DMS53 treated with DMSO at 0.1 percent for 48 hours (cell line): ENCODE measurements at regions not wholly inside any gene's neighbourhood (a gene's known extent, or its start where the extent isn't known, plus 50 kb on each side); places are given as distances from the start of the nearest gene placed in this dataset.
"Not testable (repeated sequence)": the region's sequence is repeated elsewhere in the genome, so short reads cannot be mapped to it uniquely, and the experiment has no call there.

ENCODE experiments used
- DNase-seq: peaks from one replicate; lab custom pipeline; 2025; ENCODE audit not compliant: unreplicated experiment; lab: John Stamatoyannopoulos, UW

DNA sequence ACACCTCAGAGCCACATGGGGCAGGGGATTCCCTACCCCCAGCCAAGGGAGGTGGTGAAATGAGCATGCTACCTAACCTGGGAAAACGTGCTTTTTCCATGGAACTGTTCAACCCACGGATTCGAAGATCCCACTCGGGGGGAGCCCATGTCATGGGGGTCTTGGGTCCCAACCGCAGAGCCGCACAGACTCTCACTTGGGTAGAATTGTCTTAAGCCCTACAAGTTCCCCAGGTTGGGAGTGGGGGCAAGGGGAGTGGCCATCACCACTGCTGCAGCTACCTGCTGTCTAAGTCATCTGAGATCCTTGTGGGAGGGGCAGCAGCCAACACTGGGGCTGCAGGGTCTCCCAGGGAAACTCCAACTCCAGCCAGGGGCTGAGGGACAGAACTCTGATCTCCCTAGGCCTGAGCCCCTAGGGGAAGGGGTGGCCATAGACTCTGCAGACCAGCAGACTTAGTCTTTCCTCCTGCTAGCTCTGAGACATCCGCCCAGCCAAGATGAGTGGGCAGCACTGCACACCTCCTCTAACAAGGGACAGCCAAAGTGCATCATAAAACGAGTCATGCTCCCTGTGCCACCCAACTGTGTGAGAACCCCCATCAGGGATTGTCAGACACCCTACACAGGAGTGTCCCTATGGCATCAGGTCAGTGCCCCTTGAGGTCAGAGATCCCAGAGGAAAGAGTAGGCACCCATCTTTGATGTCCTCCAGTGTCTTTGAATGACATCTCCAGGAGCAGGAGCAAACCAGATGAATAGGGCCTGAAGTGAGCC, 610.4 kb upstream of the SLITRK6 start:
- DNase-seq = no peak

DNA sequence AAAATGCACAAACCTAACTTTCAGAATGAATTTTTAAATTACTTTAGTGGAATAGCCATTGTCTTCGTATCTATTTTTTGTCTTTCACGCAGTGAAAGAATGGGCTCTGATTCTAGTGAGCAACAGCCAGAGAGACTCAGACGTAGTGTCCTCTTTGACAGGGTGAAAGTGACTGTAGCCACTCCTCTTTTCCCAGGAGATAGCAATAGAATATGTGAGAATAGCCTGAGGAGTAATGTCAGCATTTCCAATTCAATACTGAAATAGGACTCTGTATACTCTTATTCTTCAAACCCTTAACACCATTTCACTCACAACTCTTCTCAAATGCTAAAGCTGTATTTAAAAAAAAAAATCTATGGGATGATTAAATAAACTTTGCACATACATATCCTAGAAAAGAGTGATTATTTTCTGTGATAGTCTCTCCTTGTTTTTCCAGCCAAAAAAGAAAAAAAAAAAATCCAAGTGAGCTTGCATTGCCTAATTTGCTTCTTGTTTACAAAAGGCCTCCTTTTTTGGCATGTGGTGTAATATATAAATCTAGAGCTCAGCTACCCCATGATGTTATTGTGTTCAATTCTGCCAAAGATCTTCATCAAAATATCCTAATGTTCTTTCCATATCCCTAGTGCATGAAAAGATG, 626.1 kb upstream of the SLITRK6 start:
- DNase-seq = no peak

DNA sequence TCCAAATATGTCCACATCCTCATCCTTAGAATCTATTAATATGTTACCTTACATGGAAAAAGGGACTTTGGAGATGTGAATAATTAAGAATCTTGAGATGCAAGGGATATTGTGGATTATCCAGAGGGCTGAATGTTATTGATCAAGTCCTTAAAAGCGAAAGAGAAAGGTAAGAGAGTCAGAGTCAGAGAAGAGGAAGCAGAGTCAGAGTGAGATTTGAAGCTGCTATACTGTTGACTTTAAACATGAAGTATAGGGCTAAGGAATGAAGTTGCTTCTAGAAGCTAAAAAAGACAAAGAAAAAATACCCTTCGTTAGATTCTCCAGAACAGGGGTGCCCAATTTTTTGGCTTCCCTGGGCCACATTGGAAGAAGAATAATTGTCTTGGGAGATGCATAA, 627.2 kb upstream of the SLITRK6 start:
- DNase-seq = no peak

DNA sequence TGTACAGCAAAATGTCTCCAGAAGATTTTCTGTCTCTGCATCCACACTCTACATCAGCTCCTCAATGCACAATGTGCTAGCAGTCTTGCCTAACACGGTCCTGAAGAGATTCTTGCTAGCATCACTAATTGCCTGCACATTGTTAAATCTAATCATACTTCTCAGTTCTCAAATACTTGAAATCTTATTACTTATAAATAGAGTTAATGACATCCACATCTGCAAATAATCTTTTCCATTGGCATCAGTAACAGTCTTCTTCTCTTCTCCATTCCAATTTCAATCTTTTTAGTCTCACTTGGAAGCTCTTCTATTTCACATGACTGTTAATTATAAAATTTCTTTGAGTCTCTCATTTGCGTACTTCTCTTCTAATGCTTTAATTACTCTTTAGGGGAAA, 630.5 kb upstream of the SLITRK6 start:
- DNase-seq = no peak

DNA sequence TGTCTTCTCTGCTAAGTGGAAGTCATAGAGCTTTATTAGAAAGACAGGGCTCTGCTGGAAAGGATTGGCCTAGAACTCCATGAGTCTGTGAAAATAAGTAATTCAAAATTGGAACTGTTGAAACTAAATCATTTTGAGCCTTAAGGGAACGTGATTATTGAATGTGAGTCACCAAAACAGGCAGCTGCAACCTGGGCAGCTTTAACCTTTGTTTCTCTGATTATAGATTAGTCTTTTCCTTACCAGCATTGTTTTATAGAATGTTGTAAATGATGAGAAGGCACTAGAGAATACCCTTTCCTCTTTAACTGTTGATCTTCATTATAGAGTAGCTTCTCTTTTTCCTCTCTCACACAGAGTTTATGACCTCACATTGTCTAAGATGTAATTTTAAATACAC, 638.8 kb upstream of the SLITRK6 start:
- DNase-seq = no peak

DNA sequence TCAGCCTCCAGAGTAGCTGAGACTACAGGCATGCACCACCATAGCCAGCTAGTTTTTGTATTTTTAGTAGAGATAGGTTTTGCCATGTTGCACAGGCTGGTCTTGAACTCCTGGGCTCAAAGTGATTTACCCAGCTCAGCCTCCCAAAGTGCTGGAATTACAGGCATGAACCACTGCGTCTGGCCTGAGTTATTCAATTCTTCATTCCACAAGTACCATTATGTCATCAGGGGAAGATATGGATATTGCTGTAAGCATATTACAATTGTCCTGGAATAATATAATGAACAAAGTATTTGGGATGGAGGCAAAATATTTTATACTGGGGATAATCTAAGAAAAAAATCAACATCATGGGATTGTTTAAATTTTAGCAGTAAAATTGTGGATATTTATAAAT, 646.0 kb upstream of the SLITRK6 start:
- no peak for DNase-seq

DNA sequence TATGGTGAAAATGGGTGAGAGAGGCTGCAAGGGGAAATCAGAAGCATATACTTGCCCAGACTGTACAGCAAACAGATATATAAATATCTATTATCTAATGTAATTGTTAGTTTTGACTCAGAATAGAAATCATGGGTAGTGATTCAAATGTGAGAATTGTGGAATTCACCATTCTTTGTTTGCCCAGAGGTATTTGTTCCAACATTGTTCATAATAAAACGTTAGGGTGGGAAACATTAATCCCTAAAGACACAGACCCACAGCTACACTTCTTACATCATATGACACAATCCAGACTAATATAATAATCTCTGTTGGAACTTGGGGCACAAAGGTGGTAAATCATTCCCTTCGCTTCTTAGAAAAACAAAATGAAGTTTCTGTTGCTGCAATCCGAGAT, 646.5 kb upstream of the SLITRK6 start:
- no peak for DNase-seq

DNA sequence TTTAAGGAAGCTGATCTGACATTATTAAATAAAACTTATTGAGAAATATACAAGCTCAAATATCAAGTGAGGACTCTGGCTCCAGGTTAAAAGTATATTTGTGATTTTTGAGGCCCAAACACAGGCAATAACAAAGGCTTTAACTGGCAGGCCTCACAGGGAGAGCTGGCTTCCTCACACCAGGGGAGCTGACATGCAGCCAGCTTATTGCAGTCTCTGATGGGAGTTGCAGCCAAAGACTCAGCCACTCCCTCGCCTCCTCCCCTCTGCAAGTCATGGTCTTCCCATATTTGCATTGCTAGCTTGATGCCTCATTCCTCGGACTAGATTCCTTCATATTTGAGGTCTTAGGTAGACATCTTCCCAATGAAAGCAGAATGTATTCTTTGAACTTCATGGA, 647.1 kb upstream of the SLITRK6 start:
- no peak for DNase-seq

DNA sequence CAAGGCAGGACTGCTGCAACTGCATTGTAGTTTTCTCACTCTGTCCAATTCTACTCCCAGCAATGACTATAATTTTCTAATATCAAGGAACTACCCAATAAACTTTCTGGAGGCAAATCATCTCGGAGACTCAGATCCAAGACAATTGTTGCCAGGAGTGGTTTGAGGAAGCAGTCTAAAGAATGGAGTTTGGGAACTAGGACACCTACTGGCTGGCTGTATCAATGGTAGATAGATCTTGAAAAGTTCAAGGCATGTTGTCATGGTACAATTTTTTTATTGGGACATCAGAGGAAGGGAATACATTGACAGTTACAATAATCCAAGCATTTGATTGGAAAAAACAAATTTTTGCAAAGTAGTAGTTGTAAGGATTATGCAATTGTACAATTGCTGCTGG, 648.3 kb upstream of the SLITRK6 start:
- no peak for DNase-seq

DNA sequence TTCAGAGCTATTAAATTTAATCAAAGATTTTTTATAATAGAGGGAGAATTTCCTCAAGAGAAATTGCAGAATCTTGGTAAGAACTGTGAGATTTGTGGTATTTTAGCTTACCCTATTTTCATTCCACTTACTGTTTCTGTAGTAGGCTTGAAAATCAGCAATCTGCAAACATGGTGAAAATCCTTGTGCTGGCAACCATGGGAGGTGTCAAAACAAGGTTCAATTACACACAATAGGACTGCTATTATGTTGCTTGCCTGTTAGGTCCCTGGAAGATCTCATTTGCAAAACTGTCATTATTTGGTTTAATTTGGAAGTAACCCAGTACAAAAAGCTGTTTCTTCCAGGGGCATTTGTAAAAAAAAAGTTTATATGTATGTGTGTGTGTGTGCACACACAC, 662.8 kb upstream of the SLITRK6 start:
- DNase-seq = no peak

DNA sequence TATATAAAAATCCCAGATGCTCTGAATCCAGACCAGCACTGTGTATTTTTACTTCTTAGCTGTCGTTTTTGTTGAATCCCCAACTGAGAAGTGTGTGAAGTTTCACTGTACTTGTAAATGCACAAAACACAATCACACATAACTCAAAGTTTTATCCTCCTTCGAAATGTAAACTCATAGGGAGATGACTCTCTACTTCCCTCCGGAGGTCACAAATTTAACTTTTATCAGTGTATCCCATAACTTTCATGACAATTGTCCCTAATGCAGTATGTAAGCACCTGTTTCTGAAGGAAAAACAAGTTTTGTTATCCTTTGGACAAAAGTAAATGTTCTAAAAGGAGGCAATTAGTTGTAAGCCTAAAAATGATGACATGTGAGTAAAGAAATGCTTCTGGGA, 665.0 kb upstream of the SLITRK6 start:
- DNase-seq = no peak

DNA sequence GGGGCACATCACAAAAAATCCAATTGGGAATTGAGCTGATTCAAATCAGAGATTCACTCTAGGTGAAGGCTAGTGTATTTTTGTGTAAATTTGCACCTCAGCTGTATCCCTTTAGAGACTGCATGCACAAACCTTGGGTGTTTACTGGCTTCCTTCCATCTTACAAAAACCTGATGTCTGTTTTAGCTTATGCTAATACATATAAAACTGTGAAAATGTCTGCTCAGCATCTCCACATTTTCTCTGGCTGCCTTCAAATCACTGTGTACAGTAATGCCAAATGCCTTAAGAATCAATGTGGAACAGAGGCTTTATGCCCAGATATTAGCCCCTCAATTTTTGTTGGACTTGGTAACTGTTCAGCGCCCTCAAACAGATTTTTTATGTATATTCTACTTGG, 675.8 kb upstream of the SLITRK6 start:
- no peak for DNase-seq

DNA sequence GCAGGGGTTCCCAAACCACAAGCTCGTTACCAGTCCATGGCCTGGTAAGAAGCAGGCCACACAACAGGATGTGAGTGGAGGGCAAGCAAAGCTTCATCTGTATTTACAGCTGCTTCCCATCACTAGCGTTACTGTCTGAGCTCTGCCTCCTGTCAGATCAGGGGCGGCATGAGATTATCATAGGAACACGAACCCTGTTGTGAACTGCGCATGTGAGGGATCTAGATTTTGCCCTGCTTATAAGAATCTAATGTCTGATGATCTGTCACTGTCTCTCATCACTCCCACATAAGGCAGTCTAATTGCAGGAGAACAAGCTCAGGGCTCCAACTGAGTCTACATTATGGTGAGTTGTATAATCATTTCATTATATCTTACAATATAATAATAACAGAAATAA, 677.4 kb upstream of the SLITRK6 start:
- no peak for DNase-seq

DNA sequence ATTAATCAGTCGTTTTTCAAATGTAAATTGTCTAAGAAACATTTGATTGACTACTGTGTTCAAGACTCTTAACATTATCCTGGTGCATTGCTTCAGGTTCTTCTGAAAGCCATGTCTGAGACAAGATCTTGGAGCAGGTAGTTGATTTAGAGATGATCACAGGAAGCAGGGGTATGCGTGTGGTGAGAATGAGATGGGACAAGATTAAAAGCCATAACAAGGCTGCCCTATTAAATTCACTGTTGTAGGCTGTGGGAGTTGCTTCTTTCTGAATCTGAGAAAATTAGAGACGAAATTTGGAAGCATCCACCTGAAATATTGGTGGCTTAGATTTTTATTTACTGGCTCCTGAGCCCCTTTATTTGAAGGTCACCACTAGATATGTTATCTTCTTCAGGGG, 687.4 kb upstream of the SLITRK6 start:
- no peak for DNase-seq

DNA sequence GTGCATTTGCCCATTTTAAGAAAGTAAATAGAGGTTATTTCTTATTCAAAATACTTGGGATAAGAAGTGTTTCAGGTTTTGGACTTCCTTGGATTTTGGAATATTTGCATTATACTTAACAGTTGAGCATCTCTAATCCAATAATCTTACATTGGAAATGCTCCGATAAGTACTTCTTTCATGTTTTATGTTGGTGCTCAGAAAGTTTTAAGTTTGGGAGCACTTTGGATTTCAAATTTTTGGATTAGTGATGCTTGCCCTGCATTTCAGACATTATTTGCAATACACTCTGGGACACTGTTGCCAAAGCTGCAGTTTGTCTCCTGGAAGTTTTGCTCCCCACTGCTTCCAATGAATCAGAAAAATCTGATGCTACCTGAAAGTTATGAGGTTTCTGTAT, 691.9 kb upstream of the SLITRK6 start:
- no peak for DNase-seq

DNA sequence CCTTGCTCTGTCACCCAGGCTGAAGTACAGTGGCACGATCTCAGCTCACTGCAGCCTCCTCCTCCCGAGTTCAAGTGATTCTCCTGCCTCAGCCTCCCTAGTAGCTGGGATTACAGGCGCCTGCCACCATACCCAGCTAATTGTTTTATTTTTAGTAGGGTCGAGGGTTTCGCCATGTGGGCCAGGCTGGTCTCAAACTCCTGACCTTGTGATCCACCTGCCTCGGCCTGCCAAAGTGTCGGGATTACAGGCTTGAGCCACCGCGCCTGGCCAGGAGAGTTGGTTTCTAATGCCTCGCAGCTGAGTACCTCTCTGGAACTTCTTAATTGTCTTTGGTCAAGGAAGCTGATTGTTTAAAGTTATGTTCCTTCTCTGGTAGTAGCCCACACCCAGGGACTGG, 702.7 kb upstream of the SLITRK6 start:
- DNase-seq = not testable (repeated sequence)

DNA sequence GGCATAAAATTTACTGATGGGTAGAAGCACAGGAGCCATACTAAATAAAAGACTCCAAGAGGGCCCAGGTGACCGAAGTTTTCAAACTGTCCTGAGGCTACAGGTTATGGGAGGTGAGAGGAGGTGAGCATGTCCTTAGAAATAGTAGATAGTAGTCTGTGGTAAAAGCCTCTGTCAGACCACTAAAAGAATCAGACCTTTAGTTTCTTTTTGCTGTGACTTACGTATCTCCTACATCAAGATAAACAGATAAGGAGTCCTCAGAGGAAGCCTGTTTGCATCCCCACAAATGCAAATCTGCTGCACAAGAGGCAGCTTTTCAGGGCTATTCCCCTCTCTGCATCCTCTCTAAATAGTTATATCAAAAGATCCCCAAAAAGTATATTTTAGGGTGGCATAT, 711.6 kb upstream of the SLITRK6 start:
- DNase-seq = no peak

DNA sequence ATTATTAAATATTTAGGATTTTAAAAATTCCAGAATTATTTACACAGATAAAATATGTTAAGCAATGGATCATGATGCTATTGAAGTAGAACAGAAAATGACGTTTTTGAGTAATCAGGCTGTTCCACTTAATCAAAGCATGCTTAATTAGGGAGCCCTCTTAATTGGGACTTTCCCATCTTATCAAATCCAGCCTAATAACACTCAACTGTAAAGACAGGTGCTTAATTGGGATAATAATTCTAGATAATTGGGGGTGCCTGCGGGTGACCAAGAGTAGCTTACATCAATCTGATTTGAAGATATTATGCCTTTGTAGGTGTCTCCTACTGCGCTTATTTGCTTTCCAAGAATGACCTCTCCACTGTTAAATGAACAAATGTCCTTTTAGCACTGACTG, 742.2 kb upstream of the SLITRK6 start:
- DNase-seq = no peak

DNA sequence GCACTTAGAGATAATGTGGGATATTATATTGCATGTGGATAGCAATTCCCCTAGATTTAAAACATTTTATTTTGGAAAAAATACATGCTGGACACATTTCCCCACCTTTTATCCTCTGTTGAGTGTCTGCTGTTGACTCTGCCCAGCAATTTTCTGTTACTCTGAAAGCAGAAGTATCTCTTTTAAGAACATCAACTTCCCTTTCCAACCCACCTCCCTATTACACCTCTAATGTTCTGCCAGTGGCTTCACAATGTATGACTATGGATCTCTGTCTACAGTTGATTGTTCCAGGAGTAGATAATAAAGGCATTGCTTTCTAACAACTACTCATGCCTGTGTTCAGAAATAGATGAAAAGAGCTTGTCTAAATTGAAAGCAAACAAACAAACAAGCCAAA, 754.8 kb upstream of the SLITRK6 start:
- no peak for DNase-seq

DNA sequence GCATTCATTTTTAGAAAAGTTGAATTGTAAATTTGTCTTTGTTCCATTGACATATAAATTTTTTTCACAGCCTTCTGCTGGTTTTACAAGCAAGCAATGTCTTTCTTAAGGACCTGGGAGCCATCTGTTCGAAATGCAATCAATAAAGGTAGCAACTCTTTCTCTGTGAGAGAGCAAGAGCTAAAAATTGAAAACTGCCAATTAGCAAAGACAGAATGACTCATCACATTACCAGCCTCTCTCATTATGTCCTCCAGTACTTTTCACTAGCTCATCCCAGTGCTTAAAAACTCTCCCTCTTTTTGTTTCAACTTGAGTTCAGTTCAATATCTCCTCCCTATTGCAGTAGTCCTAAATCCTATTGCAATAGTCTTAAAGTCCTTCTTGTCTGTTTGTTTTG, 760.7 kb upstream of the SLITRK6 start:
- no peak for DNase-seq

DNA sequence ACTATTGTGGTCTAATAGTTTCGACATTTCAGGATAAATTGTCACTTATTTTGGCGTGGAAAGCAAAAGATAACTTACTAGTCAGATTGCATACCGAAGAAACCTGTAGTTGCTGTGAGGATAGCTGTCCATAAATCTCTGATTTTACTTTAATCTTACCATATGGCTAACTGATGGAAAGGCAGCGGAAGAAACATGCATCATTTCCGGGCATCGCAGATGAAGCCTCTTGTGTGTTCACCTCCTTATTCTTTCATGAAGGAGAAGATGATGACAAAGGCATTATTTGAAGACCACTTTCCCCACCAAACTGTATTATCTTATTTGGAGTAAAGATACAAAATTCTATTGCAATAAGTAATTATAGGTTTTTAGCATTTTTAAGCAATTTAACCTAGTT, 763.6 kb upstream of the SLITRK6 start:
- DNase-seq = no peak

DNA sequence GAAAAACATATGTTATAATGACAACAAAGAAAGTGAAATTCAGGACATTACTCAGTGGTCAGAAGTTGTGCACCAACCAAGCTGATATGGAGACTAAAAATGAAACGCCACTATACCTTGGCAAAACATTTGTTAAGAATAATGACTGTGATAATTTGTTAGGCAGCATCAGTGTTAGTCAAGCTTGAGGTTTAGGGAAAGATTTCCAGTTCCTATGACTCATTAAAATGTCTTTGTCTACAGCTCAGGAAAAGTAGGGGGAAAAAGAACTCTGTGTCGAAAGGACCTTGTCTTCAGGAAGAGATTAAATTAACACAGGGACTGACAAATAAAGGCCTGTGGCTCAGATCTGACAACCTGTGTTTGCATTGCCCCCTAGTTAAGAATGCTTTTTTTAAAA, 764.1 kb upstream of the SLITRK6 start:
- DNase-seq = no peak

DNA sequence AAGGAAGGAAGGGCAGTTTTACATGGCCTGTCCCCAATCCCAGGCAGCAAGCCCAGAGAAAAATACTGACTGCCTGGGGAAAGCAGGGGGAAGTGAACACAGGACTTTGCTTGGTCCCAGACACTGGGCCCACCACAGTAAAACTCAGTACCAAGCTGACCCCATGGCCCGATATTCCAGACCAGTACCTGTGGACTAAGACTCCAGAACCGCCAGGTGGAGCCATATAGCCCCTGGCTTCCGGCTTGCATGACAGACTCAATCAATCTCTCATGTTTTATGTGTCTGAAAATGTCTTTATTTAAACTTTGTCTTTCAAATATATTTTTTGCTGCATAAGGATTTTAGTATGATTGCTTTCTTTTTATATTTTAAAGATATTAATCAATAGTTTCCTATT, 767.9 kb upstream of the SLITRK6 start:
- no peak for DNase-seq
